ENCODE measurements at regions not wholly inside any gene's neighbourhood (a gene's known extent, or its start where the extent isn't known, plus 50 kb on each side); places are given as distances from the start of the nearest gene placed in this dataset.

- Mint-ChIP-seq H3K4me1 (ENCODE audit: low read depth, unreplicated experiment) (peaks cover 8% of the 10 kb centered on the region), H3K4me3 (ENCODE audit: low read depth, unreplicated experiment) (no peak overlapping the region), H3K27ac (ENCODE audit: unreplicated experiment) (no peak overlapping the region), H3K27me3 (ENCODE audit: unreplicated experiment) (peaks cover 37% of the 10 kb centered on the region), H3K36me3 (ENCODE audit: insufficient read depth, unreplicated experiment) (no peaks in the 10 kb centered on the region), H3K9me3 (ENCODE audit: low read depth, unreplicated experiment) (no peaks in the 10 kb centered on the region)
- no TSS peak for BruUV-seq (replicated peaks)
- no peak for DNase-seq
- TF ChIP-seq CTCF (IDR thresholded peaks at IDR 0.05; ENCODE audit: unreplicated experiment), result no peak
- CTCF ChIA-PET, result interaction anchor here (0.6 to 1.2 kb wide), 2 partner anchors 13 to 328 kb away, joined by 3 to 5 read pairs; no protein-coding TSS in a partner anchor
- intact Hi-C loops (cut with micrococcal nuclease; ENCODE audit: unreplicated experiment), result no loop called here
Observed at GRCh38 chr11:10401256-10401655, 53.8 kb upstream of the AMPD3 start.

- H3K27me3 Mint-ChIP-seq (ENCODE audit: unreplicated experiment), result peaks cover 31% of the 10 kb centered on the region
- H3K36me3 Mint-ChIP-seq (ENCODE audit: insufficient read depth, unreplicated experiment), result no peaks in the 10 kb centered on the region
- no peaks in the 10 kb centered on the region for H3K9me3 Mint-ChIP-seq (ENCODE audit: low read depth, unreplicated experiment)
- CTCF ChIA-PET, result interaction anchor here (0.6 kb wide), 1 partner anchor 327 kb away, joined by 5 read pairs; no protein-coding TSS in a partner anchor
- H3K4me3 Mint-ChIP-seq (ENCODE audit: low read depth, unreplicated experiment), result no peak overlapping the region
- intact Hi-C loops (cut with micrococcal nuclease; ENCODE audit: unreplicated experiment), result no loop called here
- peaks cover 8% of the 10 kb centered on the region for H3K4me1 Mint-ChIP-seq (ENCODE audit: low read depth, unreplicated experiment)
- no peak overlapping the region for H3K27ac Mint-ChIP-seq (ENCODE audit: unreplicated experiment)
- DNase-seq, result no peak
- no peak for TF ChIP-seq CTCF (IDR thresholded peaks at IDR 0.05; ENCODE audit: unreplicated experiment)
- BruUV-seq (replicated peaks), result no TSS peak
Observed at GRCh38 chr11:10401696-10402392, 53.2 kb upstream of the AMPD3 start.

Measured in Calu3 (cell line).